ENCODE measurements at regions not wholly inside any gene's neighbourhood (a gene's known extent, or its start where the extent isn't known, plus 50 kb on each side); places are given as distances from the start of the nearest gene placed in this dataset.

- TF ChIP-seq CTCF (IDR thresholded peaks at IDR 0.05) (no peak), POLR2A (IDR thresholded peaks at IDR 0.05) (no peak), EP300 (IDR thresholded peaks at IDR 0.05) (no peak)
- no peak overlapping the region for H3K27ac ChIP-seq
- 46 to 68% methylated on average over 4 of the region's 4 CpGs for WGBS, 2 donors
- no peaks in the 10 kb centered on the region for H3K36me3 ChIP-seq
- H3K27me3 ChIP-seq, result no peaks in the 10 kb centered on the region
- H3K9me3 ChIP-seq, result no peaks in the 10 kb centered on the region
- H3K4me3 ChIP-seq, result no peak overlapping the region
- H3K4me1 ChIP-seq, result peaks cover 0 to 23% (median 10%) of the 10 kb centered on the region in 4 donors
- DNase-seq (ENCODE audit: low spot score in 2 of 2), result no peak
These were observed 70.7 kb upstream of the SLC4A4 start for GRCh38 chr4:71268166-71268565.

DNA sequence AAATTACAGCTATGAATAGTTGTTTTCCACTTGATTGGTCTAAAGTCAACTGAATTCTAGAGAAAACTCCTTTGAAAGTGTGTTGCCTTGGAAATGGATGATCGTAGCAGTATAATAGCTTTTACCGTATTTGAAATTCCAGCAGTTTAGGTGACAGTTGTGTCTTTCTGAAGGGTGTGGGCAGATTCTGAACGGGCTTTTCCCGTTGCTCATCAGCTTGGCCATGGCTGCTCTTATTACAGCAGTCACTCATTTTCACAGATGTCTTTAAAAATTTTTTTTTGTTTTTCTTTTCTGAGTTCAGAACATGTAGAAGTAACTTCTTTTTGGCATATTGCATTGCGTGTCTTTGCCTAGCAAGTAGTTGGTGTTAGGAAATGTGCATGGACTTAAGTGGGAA lies 69.6 kb upstream of the SLC4A4 start:
- no peak for DNase-seq (ENCODE audit: low spot score in 2 of 2)
- 82 to 86% methylated on average over 5 of the region's 5 CpGs for WGBS, 2 donors
- TF ChIP-seq CTCF (IDR thresholded peaks at IDR 0.05), result no peak
- no peak for TF ChIP-seq EP300 (IDR thresholded peaks at IDR 0.05)
- TF ChIP-seq POLR2A (IDR thresholded peaks at IDR 0.05), result no peak

DNA sequence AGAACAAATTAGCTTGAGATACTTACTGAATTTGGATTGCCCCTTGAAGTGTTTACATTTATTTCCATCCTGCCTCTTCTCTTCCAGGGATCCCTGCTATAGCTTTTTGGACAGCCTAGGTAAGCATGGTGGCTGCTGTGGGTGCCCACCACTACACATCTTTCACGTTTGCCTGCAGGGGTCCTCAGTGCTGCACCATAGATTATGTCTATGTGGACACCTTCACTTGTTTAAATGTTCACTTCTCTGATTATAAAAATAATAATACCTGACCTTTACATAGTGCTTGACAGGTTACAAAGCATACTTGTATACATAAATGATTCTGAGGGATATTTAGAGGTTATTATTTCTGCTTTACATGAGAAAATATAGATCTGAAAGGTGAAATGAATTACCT lies 67.9 kb upstream of the SLC4A4 start:
- Histone ChIP-seq H3K4me1 (peaks cover 0 to 33% (median 8%) of the 10 kb centered on the region in 4 donors), H3K27ac (no peak overlapping the region)
- TF ChIP-seq POLR2A (IDR thresholded peaks at IDR 0.05), result no peak
- peak in 1 of 5 experiments; percentile 8 for TF ChIP-seq CTCF (IDR thresholded peaks at IDR 0.05)

More for the DNA sequence above, 69.6 kb upstream of the SLC4A4 start:
- Histone ChIP-seq H3K4me1 (peaks cover 0 to 23% (median 10%) of the 10 kb centered on the region in 4 donors), H3K27ac (no peak overlapping the region), H3K4me3 (no peak overlapping the region), H3K9me3 (no peaks in the 10 kb centered on the region), H3K27me3 (no peaks in the 10 kb centered on the region), H3K36me3 (no peaks in the 10 kb centered on the region)

DNA sequence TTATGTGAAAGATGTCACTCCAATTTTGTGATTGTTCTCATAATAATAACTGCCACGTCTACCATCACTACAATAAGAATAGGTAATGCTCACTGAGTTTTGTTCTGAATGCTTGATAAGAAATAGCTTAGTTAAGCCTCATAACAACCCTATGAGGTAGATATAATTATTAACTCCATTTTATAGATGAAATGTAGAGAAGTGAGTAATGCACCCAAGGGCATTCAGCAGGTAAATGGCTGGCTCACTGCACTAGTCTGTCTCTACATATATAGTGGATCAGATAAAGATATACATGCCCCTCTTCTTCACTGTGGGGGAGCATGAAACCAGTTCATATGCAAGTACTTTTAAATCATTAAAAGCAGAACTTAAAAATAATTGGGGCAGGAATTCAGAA lies 65.8 kb upstream of the SLC4A4 start:
- H3K4me3 ChIP-seq, result no peak overlapping the region
- H3K27me3 ChIP-seq, result no peaks in the 10 kb centered on the region
- TF ChIP-seq POLR2A (IDR thresholded peaks at IDR 0.05) (no peak), EP300 (IDR thresholded peaks at IDR 0.05) (no peak)
- 91 to 95% methylated on average over 1 of the region's 1 CpG for WGBS, 2 donors
- peaks cover 0 to 20% (median 0%) of the 10 kb centered on the region in 4 donors for H3K4me1 ChIP-seq
- no peak for DNase-seq (ENCODE audit: low spot score in 2 of 2)
- H3K27ac ChIP-seq, result no peak overlapping the region
- H3K9me3 ChIP-seq, result no peaks in the 10 kb centered on the region
- no peaks in the 10 kb centered on the region for H3K36me3 ChIP-seq

More for the DNA sequence above, 67.9 kb upstream of the SLC4A4 start:
- 23 to 35% methylated on average over 1 of the region's 1 CpG for WGBS, 2 donors
- no peaks in the 10 kb centered on the region for H3K36me3 ChIP-seq
- no peaks in the 10 kb centered on the region for H3K9me3 ChIP-seq
- H3K4me3 ChIP-seq, result no peak overlapping the region
- no peaks in the 10 kb centered on the region for H3K27me3 ChIP-seq
- DNase-seq (ENCODE audit: low spot score in 2 of 2), result no peak

- Histone ChIP-seq H3K9me3 (no peaks in the 10 kb centered on the region), H3K36me3 (no peaks in the 10 kb centered on the region), H3K4me1 (peaks cover 0 to 11% (median 0%) of the 10 kb centered on the region in 4 donors), H3K27ac (no peak overlapping the region), H3K27me3 (no peaks in the 10 kb centered on the region), H3K4me3 (no peak overlapping the region)
- no peak for TF ChIP-seq CTCF (IDR thresholded peaks at IDR 0.05)
- DNase-seq (ENCODE audit: low spot score in 2 of 2), result no peak
These were observed 63.8 kb upstream of the SLC4A4 start for GRCh38 chr4:71275004-71275403.

GRCh38 chr4:71275570-71275969 lies 63.2 kb upstream of the SLC4A4 start:
- Histone ChIP-seq H3K27ac (no peak overlapping the region), H3K4me1 (peaks cover 0 to 11% (median 0%) of the 10 kb centered on the region in 4 donors), H3K36me3 (no peaks in the 10 kb centered on the region), H3K9me3 (no peaks in the 10 kb centered on the region), H3K27me3 (no peaks in the 10 kb centered on the region), H3K4me3 (no peak overlapping the region)
- 52 to 54% methylated on average over 4 of the region's 4 CpGs for WGBS, 2 donors
- no peak for DNase-seq (ENCODE audit: low spot score in 2 of 2)
- TF ChIP-seq CTCF (IDR thresholded peaks at IDR 0.05), result no peak
- TF ChIP-seq EP300 (IDR thresholded peaks at IDR 0.05), result peak in 1 of 2 donors; percentile 8
- no peak for TF ChIP-seq POLR2A (IDR thresholded peaks at IDR 0.05)

All from tibial nerve (tissue), 4 donors.